ENCODE measurements at regions not wholly inside any gene's neighbourhood (a gene's known extent, or its start where the extent isn't known, plus 50 kb on each side); places are given as distances from the start of the nearest gene placed in this dataset.

DNA sequence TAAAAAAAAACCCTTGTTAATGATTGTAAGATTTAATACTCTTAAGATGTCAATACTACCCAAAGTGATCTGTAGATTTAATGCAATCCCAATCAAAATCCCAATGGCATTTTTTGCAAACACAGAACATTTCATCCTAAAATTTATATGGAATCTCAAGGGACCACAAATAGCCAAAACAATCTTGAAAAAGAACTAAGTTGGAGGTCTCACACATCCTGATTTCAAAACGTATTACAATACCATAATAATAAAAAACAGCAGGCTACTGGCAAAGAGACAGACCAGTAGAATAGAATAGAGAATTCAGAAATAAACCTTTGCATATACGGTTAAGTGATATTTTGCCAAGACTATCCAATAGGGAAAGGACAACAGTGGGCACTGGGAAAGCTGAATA is 331.9 kb upstream of the JARID2 start:
- no peak for DNase-seq (ENCODE audit: low spot score)
- peaks cover 4% of the 10 kb centered on the region for H3K9me3 Mint-ChIP-seq
- TF ChIP-seq HMGA2 (CRISPR knock-in tag; IDR thresholded peaks at IDR 0.05) (no peak), NFATC4 (CRISPR knock-in tag; IDR thresholded peaks at IDR 0.05) (no peak), FOXP1 (CRISPR knock-in tag; IDR thresholded peaks at IDR 0.05; ENCODE audit: borderline replicate concordance) (no peak), SMAD4 (CRISPR knock-in tag; IDR thresholded peaks at IDR 0.05) (no peak), NFYB (CRISPR knock-in tag; conservative IDR thresholded peaks at IDR 0.05; ENCODE audit: low read depth) (no peak), TEAD1 (CRISPR knock-in tag; IDR thresholded peaks at IDR 0.05) (no peak), ZNF423 (CRISPR knock-in tag; IDR thresholded peaks at IDR 0.05) (no peak), FOXJ3 (CRISPR knock-in tag; IDR thresholded peaks at IDR 0.05; ENCODE audit: borderline replicate concordance) (no peak), ATF1 (CRISPR knock-in tag; IDR thresholded peaks at IDR 0.05) (no peak), ZNF396 (CRISPR knock-in tag; IDR thresholded peaks at IDR 0.05; ENCODE audit: borderline replicate concordance) (no peak), RELA (CRISPR knock-in tag; IDR thresholded peaks at IDR 0.05; ENCODE audit: borderline replicate concordance) (no peak)
- TF ChIP-seq, protein P1, sequence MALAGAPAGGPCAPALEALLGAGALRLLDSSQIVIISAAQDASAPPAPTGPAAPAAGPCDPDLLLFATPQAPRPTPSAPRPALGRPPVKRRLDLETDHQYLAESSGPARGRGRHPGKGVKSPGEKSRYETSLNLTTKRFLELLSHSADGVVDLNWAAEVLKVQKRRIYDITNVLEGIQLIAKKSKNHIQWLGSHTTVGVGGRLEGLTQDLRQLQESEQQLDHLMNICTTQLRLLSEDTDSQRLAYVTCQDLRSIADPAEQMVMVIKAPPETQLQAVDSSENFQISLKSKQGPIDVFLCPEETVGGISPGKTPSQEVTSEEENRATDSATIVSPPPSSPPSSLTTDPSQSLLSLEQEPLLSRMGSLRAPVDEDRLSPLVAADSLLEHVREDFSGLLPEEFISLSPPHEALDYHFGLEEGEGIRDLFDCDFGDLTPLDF (CRISPR knock-in tag; IDR thresholded peaks at IDR 0.05) = no peak
- TF ChIP-seq, protein P2, sequence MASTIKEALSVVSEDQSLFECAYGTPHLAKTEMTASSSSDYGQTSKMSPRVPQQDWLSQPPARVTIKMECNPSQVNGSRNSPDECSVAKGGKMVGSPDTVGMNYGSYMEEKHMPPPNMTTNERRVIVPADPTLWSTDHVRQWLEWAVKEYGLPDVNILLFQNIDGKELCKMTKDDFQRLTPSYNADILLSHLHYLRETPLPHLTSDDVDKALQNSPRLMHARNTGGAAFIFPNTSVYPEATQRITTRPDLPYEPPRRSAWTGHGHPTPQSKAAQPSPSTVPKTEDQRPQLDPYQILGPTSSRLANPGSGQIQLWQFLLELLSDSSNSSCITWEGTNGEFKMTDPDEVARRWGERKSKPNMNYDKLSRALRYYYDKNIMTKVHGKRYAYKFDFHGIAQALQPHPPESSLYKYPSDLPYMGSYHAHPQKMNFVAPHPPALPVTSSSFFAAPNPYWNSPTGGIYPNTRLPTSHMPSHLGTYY (CRISPR knock-in tag; IDR thresholded peaks at IDR 0.05) = no peak
- TF ChIP-seq, protein P3, sequence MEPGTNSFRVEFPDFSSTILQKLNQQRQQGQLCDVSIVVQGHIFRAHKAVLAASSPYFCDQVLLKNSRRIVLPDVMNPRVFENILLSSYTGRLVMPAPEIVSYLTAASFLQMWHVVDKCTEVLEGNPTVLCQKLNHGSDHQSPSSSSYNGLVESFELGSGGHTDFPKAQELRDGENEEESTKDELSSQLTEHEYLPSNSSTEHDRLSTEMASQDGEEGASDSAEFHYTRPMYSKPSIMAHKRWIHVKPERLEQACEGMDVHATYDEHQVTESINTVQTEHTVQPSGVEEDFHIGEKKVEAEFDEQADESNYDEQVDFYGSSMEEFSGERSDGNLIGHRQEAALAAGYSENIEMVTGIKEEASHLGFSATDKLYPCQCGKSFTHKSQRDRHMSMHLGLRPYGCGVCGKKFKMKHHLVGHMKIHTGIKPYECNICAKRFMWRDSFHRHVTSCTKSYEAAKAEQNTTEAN (CRISPR knock-in tag; IDR thresholded peaks at IDR 0.05) = no peak
- TF ChIP-seq, protein P4, sequence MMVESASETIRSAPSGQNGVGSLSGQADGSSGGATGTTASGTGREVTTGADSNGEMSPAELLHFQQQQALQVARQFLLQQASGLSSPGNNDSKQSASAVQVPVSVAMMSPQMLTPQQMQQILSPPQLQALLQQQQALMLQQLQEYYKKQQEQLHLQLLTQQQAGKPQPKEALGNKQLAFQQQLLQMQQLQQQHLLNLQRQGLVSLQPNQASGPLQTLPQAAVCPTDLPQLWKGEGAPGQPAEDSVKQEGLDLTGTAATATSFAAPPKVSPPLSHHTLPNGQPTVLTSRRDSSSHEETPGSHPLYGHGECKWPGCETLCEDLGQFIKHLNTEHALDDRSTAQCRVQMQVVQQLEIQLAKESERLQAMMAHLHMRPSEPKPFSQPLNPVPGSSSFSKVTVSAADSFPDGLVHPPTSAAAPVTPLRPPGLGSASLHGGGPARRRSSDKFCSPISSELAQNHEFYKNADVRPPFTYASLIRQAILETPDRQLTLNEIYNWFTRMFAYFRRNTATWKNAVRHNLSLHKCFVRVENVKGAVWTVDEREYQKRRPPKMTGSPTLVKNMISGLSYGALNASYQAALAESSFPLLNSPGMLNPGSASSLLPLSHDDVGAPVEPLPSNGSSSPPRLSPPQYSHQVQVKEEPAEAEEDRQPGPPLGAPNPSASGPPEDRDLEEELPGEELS (CRISPR knock-in tag; IDR thresholded peaks at IDR 0.05) = no peak
- TF ChIP-seq, protein P5, sequence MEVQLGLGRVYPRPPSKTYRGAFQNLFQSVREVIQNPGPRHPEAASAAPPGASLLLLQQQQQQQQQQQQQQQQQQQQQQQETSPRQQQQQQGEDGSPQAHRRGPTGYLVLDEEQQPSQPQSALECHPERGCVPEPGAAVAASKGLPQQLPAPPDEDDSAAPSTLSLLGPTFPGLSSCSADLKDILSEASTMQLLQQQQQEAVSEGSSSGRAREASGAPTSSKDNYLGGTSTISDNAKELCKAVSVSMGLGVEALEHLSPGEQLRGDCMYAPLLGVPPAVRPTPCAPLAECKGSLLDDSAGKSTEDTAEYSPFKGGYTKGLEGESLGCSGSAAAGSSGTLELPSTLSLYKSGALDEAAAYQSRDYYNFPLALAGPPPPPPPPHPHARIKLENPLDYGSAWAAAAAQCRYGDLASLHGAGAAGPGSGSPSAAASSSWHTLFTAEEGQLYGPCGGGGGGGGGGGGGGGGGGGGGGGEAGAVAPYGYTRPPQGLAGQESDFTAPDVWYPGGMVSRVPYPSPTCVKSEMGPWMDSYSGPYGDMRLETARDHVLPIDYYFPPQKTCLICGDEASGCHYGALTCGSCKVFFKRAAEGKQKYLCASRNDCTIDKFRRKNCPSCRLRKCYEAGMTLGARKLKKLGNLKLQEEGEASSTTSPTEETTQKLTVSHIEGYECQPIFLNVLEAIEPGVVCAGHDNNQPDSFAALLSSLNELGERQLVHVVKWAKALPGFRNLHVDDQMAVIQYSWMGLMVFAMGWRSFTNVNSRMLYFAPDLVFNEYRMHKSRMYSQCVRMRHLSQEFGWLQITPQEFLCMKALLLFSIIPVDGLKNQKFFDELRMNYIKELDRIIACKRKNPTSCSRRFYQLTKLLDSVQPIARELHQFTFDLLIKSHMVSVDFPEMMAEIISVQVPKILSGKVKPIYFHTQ (CRISPR knock-in tag; IDR thresholded peaks at IDR 0.05) = no peak
- TF ChIP-seq, protein P6, sequence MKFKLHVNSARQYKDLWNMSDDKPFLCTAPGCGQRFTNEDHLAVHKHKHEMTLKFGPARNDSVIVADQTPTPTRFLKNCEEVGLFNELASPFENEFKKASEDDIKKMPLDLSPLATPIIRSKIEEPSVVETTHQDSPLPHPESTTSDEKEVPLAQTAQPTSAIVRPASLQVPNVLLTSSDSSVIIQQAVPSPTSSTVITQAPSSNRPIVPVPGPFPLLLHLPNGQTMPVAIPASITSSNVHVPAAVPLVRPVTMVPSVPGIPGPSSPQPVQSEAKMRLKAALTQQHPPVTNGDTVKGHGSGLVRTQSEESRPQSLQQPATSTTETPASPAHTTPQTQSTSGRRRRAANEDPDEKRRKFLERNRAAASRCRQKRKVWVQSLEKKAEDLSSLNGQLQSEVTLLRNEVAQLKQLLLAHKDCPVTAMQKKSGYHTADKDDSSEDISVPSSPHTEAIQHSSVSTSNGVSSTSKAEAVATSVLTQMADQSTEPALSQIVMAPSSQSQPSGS (CRISPR knock-in tag; IDR thresholded peaks at IDR 0.05; ENCODE audit: borderline replicate concordance, low read depth) = no peak
- POLR2A ChIA-PET = no interaction called here
- no peak for ATAC-seq
- H3K36me3 Mint-ChIP-seq = peaks cover 6% of the 10 kb centered on the region; the same call in 1 of the 2 replicates
- CTCF ChIA-PET = no interaction called here
- H3K27ac Mint-ChIP-seq = no peak overlapping the region
- H3K27me3 Mint-ChIP-seq (ENCODE audit: low read depth) = no peaks in the 10 kb centered on the region
- no peak overlapping the region for H3K4me3 Mint-ChIP-seq
- H3K4me1 Mint-ChIP-seq = peaks cover 35% of the 10 kb centered on the region
